ENCODE measurements at regions not wholly inside any gene's neighbourhood (a gene's known extent, or its start where the extent isn't known, plus 50 kb on each side); places are given as distances from the start of the nearest gene placed in this dataset.
A peak's percentile ranks its signal among the peaks of the same experiment; 100 is the strongest.

DNA sequence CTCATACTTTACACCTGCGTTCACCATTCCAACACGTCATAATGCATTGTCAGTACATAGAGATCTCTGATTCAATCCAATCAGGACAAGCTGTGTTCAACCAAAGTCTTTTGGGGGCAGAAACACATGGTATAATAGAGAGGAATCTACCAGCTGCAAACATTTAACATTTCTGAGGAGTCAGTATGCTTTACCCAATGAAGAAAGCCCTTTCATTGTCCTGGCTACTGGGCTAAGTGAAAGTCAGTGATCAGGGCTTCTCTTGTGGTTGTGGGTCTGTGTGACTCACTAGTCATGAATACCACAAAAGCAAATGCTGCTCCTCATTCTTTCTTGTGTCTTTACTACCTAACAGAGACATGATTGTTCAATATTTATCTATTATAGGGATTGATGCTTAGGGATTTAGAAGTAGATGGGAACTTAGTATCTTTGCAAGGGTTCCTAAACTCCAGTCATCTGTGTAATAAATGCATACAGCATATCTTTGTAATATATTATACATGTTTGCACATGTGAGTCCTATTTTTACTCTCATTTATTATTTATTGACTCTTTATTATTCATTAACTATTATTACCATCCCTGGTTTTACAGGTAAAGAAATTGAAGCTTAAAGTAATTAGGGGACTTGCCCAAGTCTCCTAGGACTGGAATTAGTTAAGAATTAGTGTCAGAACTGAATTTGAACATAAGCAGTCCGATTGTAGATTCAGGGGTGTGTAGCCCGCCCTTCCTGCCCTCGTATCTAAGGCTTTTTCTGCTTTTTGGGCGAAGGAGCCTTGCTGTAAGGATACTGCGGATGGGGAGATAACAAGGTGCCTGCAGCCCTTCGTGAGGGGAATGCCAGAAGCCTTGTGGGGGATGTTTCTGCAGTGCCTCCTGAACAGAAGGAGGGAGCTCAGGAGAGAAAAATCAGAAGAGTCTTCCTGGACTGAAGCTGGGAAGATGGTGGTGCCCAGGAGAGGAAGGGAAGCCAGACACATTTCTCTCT lies 353.1 kb upstream of the BOD1L1 start (continued):
- TF ChIP-seq CREB1 (CRISPR knock-in tag; IDR thresholded peaks at IDR 0.05; ENCODE audit: low read depth) (no peak), EZH2 (IDR thresholded peaks at IDR 0.05; ENCODE audit: low read depth, unreplicated experiment) (no peak), ETS1 (IDR thresholded peaks at IDR 0.05) (no peak), STAT1 (IDR thresholded peaks at IDR 0.05; ENCODE audit: unreplicated experiment) (no peak), NANOG (IDR thresholded peaks at IDR 0.05; ENCODE audit: borderline replicate concordance) (no peak), ZNF331 (CRISPR knock-in tag; IDR thresholded peaks at IDR 0.05; ENCODE audit: low read depth) (no peak)
- TF ChIP-seq, protein P1, sequence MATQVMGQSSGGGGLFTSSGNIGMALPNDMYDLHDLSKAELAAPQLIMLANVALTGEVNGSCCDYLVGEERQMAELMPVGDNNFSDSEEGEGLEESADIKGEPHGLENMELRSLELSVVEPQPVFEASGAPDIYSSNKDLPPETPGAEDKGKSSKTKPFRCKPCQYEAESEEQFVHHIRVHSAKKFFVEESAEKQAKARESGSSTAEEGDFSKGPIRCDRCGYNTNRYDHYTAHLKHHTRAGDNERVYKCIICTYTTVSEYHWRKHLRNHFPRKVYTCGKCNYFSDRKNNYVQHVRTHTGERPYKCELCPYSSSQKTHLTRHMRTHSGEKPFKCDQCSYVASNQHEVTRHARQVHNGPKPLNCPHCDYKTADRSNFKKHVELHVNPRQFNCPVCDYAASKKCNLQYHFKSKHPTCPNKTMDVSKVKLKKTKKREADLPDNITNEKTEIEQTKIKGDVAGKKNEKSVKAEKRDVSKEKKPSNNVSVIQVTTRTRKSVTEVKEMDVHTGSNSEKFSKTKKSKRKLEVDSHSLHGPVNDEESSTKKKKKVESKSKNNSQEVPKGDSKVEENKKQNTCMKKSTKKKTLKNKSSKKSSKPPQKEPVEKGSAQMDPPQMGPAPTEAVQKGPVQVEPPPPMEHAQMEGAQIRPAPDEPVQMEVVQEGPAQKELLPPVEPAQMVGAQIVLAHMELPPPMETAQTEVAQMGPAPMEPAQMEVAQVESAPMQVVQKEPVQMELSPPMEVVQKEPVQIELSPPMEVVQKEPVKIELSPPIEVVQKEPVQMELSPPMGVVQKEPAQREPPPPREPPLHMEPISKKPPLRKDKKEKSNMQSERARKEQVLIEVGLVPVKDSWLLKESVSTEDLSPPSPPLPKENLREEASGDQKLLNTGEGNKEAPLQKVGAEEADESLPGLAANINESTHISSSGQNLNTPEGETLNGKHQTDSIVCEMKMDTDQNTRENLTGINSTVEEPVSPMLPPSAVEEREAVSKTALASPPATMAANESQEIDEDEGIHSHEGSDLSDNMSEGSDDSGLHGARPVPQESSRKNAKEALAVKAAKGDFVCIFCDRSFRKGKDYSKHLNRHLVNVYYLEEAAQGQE (IDR thresholded peaks at IDR 0.05; ENCODE audit: unreplicated experiment), result no peak

GRCh38 chr4:13981499-13981898 lies 354.0 kb upstream of the BOD1L1 start:
- no peaks in the 10 kb centered on the region for H3K4me1 ChIP-seq (ENCODE audit: insufficient read depth)
- no peaks in the 10 kb centered on the region for H4K20me1 ChIP-seq (replicated peaks; ENCODE audit: insufficient read depth)
- H2AFZ ChIP-seq, result peak overlapping the region; percentile 69
- H3K36me3 Mint-ChIP-seq (ENCODE audit: low read depth), result no peaks in the 10 kb centered on the region
- H3K4me3 ChIP-seq, result no peak overlapping the region
- no peaks in the 10 kb centered on the region for H3K27me3 Mint-ChIP-seq (ENCODE audit: insufficient read depth, low read depth, poor library complexity)
- H3K27ac ChIP-seq (ENCODE audit: low read depth), result no peak overlapping the region
- ATAC-seq, result no peak
- H3F3A ChIP-seq (replicated peaks; ENCODE audit: low read depth), result no peaks in the 10 kb centered on the region
- peaks cover 9% of the 10 kb centered on the region; the same call in 2 of the 3 replicates for H3K9me3 Mint-ChIP-seq
- no peaks in the 10 kb centered on the region for H3K4me1 Mint-ChIP-seq
- H3K36me3 ChIP-seq (ENCODE audit: insufficient read depth), result no peaks in the 10 kb centered on the region
- H3K4me3 Mint-ChIP-seq, result no peak overlapping the region
- H3K79me2 ChIP-seq (replicated peaks; ENCODE audit: insufficient read depth), result no peaks in the 10 kb centered on the region
- no peak overlapping the region for H3K27ac Mint-ChIP-seq
- 0 out of 2 replicates have a peak, but pooled peaks cover 4% of the 10 kb centered on the region for H3K9me2 ChIP-seq (ENCODE audit: insufficient read depth)
- DNase-seq (ENCODE audit: low spot score), result no peak
- no peak overlapping the region for H3K4me2 ChIP-seq
- H3K27me3 ChIP-seq (ENCODE audit: insufficient read depth), result no peaks in the 10 kb centered on the region
- no peak for TF ChIP-seq EZH2phosphoT487 (IDR thresholded peaks at IDR 0.05; ENCODE audit: unreplicated experiment)
- TF ChIP-seq, protein P1 (IDR thresholded peaks at IDR 0.05; ENCODE audit: unreplicated experiment), result no peak
- TF ChIP-seq EZH2 (IDR thresholded peaks at IDR 0.05; ENCODE audit: low read depth, unreplicated experiment), result no peak

Data from GM23338 (cell line).